Erythroblast (primary cell): ENCODE measurements at regions not wholly inside any gene's neighbourhood (a gene's known extent, or its start where the extent isn't known, plus 50 kb on each side); places are given as distances from the start of the nearest gene placed in this dataset.

Experiments used
- GATA1 ChIP-seq: IDR thresholded peaks from 2 replicates; pipeline ENCODE4 v1.6.1; 2011; ENCODE audit warnings: low read depth, mild to moderate bottlenecking, control low read depth, low read length, moderate library complexity
- POLR2A ChIP-seq: IDR thresholded peaks from 2 replicates; pipeline ENCODE4 v1.6.1; 2011; ENCODE audit warnings: mild to moderate bottlenecking, low read length

DNA sequence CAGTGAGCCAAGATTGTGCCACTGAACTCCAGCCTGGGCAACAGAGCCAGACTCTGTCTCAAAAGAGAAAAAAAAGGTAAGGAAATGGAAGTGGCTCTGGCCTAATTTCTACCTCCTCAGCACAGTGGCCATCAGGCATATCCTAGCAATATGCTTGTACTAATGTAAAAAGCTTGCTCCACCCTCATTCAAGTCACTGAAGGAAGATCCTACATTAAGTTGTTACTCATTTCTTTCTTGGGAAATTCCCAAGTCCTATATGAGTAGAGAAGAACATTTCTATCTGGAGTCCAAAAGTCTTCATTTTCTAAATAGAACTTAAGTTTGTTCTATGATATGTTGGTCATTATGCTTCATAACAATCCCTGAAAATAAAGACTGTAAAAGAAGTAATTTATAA is 67.3 kb upstream of the HOXC13 start:
- TF ChIP-seq POLR2A (no peak), GATA1 (no peak)
